C1 segment of cervical spinal cord (tissue), 14 donors: ENCODE measurements at regions not wholly inside any gene's neighbourhood (a gene's known extent, or its start where the extent isn't known, plus 50 kb on each side); places are given as distances from the start of the nearest gene placed in this dataset.

Source experiments
- DNase-seq, 14 donors: peaks; one replicate each; lab custom pipeline; 2025; lab: John Stamatoyannopoulos, UW

DNA sequence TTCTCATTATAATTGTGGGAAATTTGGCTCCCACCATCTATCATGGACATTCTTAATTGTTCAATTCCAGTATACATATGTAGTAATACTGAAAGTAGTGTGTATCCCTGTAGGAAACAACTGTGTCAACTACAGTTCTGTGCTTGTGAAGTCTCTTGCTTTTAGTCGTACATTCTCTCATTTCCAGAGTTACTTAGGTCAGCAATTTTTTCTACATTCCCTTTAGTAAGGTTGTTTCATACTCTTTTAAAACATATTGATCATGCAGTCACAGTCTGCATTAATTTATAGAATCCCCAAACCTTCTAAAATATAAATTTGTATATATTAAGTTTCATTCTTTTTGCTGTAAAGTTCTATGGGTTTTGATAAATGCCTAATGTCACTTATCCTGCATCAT, 289.2 kb upstream of the PCDH10 start:
- DNase-seq, result no peak

DNA sequence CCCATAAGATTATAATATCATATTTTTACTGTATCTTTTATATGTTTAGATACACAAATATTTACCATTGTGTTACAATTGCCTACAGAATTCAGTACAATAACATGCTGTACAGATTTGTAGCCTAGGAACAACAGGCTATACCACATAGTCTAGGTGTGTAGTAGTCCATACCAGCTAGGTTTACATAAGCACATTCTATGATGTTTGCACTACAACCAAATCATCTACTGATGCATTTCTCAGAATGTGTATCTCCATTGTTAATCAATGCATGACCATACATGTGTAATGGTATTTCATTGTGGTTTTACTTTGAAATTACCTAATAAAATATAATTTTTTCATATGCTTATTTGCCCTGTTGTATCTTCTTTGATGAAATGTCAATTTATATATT, 288.1 kb upstream of the PCDH10 start:
- no peak for DNase-seq

DNA sequence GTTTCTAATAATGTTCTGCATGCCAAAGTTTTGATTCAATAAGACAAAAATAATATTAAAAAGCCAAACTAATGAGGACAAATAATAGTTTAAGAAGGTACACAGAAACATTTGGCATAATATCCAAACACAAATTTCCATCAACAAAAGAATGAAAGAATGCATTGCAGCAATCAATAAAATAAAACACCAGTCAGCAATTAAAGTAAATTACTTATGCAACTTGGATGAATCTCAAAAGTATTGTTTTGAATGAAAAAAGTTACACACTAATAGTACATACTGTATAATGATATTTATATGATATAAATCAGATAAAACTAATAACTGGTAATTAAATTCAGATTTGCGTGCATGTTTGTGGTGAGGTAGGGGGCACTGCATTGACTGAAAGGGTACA, 285.5 kb upstream of the PCDH10 start:
- DNase-seq, result no peak

DNA sequence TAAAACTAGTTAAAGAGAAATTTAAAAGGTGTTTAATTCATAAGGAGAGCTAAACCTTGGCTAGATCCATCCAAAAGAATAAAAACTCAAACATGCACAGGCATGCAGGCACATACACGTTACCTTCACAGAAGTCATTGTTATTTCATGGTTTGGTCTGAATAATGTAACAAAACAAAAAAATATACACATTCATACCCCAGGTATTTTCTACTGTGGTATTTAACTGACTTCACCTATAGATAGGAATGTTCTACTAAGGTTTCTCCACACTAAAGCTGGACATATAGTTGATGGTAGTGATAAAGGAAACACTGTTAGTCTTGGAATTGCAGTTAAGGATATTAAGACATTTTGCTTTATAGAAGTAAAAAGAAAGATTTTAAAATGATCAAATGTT, 283.6 kb upstream of the PCDH10 start:
- DNase-seq, result no peak

DNA sequence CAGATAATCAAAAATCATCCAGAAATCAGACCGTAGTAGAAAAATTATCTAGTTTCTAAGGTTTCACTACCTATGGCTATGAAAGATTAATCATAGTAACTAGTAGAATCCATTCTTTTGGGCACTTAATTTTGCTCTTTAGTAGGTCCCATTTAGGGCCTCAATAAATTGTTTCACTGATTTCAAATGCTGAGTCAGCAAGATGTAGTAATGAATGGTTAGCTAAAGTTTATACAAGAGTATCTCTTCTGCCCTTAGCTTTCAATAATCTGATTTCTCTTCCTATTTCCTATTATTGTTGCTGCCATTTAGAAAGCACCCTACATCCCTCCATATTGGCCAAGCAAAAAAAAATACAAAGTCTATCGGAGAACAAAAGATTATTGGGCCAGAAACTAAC, 283.2 kb upstream of the PCDH10 start:
- DNase-seq, result no peak

DNA sequence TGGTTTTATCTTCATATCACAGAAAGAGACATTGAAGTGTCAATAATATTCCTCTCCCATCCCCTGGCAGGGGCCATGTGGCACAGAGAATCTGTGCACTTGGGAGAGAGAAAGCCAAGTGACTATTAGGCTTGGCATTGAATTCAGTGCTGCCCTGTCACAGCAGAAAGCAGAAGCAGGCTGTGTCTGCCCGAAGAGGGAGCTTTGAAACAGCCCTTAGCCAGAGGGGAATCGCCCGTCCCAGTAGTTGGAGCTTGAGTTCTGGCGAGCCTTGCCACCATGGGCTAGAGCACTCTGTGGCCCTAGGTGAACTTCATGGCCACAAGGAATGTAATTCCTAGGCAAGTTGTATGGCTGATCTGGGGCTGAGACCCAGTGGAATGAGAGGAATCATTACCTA, 282.5 kb upstream of the PCDH10 start:
- DNase-seq, result peak in 2 of 14 donors; percentile 1 to 8

DNA sequence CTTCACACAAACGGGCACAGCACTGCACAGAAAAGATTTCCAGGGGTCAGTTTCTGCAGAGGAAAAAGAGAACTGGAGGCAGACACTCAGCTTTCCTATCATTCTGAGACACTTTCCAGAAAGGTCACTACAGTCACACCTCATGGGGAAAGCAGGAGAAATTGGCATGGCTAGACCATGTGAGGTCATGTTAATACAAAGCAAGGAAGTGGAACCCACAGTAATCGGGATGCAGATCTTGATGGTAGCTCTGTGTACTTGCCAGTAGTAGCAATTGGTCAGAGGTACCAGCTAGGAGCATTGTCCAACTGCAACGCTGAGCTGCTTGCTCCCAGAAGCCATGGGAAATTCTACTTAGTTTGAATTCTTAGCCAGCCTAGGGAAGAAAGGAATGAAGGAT, 255.3 kb upstream of the PCDH10 start:
- no peak for DNase-seq

DNA sequence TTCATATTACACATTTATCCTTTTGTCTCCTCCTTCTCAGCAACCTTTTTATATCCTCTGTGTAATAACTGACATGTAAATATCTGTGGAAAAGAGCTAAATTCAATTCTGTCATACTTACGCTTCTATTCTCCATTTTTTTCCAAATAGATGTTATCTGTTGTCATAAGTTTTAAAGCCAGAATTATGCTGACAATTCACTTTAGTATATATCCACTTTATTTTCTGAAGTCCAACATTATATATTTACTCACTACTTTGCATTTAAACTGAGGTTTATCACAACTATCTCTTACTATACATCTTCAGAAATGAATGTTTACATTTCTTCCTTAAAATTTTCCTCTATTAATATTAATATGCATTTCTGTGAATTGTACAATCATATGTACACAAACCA, 247.9 kb upstream of the PCDH10 start:
- no peak for DNase-seq

DNA sequence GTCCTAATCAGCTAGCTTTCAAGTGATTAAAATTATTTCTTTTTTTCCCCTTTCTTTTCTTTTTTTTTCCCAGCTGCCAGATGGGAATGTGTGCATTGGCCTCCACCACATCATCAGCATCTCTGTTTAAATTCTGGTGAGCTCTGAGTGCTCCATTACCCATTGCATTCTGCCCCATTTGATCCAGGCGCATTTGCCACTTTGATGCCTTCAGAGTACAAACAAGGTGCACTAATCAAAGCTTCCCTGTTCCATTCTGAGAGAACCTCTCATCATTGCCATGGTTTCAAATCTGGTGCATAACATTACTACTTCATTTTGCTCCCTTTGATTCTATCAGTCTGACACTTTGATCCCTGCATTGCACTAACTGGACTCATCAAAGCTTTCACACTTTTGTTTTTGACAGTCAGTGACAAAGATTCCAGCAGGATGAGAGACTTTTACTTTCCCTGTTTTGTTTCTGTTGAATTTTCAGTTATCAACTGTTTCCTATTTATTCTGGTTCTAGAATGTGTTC, 238.8 kb upstream of the PCDH10 start:
- DNase-seq, result no peak

DNA sequence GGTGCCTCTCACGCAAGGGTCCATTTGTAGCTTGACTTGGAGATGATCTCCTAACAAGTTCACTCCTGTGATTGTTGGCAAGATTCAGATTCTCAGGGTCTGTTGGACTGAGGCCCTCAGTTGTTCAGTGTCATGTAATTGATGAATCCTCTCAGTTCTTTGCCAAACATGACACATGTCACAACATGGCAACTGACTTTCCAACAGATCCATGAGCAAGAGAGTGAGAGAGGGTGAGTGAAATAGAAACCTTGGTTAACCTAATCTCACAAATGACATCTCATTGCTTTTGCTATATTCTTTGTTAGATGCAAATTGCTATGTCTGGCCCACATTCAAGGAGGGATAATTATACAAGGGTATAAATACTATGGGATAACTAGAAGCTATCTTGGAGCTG, 231.0 kb upstream of the PCDH10 start:
- no peak for DNase-seq

DNA sequence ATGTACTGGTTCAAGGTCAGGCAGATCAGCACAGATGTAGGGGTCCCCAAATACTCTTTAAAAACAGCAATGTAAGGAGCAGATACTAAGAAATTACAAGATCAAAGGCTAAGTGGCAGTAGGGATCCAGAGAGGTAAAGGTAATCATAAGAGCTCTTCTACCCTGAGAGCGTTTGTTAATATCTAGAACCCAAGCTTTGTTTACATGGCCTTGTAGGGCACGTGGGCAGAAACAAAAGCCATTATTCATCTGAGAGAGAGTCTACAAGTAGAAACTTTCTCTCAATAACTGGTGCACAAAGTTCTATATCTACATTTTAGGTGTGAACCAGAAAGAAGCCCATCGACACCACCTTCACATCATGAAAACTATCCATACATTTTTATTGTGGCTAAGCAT, 225.6 kb upstream of the PCDH10 start:
- DNase-seq, result no peak

DNA sequence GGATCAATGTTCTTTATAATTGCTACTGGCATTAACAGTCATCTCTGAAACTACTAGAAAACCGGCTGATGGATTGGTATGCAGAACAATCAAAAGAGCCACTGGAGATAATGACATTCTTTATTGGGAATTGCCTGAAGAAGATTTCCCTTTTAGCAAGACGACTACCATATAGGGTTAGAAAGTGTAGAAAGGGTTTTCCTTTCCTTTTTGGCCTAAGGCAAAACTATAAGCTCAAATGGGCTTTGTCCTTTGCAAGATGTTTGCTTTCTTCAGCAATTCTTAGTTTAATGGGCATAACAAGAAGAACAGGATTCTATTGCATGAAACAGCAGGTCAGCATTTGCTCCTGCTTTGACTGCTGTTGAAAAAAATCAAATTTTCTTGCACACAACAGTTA, 214.2 kb upstream of the PCDH10 start:
- DNase-seq, result no peak

DNA sequence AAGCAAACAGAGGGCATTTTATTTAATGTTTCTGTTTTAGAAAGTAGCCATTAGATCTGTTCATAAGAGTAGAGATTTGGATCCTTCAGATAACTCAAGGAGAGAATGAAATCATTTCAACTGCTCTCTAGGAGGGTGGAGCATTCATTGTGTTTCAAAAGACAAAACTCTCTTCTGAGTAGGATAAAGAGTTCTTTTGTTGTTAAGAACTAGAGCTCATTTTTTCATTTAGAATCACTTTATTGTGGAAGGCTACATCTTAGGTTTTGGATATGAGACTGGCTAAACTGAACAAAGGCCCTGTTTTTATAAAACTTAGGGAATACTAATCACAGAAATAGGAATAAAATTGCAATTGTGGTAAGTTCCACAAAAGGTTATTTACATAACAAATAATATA, 193.9 kb upstream of the PCDH10 start:
- DNase-seq, result no peak

DNA sequence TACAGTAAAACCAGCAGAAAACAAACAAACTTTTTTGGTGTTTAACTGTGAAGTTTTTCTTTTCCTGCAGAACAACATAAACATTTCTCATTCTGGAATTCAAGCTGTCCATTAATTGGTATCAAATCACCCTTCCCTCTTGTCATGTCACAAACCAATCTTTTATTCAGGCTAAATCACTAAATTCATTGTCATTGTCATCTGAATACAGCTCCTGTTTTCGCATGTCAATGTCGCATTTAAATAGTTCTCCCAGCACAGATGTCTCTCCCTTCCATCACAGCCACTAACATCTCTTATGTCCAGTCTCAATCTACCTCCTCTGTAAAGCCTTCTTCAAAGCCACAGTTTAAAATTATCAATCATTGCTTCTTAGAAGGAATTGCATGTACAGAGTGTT, 192.1 kb upstream of the PCDH10 start:
- DNase-seq, result peak in 1 of 14 donors; percentile 0

DNA sequence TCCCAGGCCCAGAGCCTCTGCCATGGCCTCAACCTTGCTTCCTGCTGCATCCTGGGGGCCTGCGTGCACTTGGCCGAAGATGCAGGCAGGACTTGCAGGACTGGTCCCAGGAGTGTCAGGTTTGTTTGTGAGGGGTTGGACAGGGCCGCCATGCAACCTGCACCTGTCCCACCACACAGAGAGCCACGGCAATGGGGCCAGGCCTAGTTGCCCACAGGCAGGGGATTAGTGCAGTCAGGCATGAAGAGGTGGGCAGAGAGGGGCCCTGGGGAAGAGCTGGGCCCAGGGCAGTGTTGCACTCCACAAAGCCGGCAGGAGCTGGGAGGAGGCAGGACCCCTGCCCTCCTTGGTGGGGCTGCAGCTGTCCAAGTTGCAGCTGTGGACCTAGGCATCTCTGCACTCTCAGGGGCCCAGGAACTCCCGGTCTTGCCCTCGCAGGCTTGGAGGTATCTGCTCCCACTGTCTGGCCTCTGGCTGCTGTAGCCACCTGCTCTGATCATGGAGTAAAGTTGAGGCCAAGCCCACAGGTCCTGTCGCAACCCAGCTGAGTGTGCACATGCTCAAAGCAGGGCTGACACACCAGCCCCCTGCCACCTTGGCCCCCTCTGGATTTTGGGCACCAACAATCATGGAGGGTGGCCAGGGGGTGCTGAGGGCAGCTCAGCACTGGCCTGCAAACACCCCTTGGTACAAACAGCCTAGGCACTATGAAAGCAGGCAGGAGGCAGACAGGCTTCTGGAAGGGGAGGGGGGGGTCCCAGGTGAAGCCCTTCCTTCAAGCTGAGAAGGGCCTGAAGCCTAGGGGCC, 190.4 kb upstream of the PCDH10 start:
- no peak for DNase-seq

DNA sequence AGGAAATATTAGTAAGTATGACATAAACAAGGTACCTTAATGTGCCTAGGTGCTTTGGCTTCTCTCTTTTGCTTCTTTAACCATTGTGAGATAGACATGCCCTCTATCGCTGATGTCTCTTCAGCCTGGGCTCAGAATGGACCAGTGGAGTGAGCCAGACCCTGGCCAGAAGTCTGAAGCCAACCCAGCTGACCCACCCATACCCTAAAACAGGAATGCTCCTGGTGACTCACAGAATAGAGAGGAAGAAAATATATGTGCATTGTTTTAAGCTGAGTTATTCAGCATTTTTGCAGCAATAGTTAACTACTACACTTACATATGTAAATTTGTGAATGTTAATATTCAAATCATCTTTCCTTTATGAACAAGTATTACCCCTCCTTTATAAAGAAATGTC, 167.5 kb upstream of the PCDH10 start:
- DNase-seq, result no peak

DNA sequence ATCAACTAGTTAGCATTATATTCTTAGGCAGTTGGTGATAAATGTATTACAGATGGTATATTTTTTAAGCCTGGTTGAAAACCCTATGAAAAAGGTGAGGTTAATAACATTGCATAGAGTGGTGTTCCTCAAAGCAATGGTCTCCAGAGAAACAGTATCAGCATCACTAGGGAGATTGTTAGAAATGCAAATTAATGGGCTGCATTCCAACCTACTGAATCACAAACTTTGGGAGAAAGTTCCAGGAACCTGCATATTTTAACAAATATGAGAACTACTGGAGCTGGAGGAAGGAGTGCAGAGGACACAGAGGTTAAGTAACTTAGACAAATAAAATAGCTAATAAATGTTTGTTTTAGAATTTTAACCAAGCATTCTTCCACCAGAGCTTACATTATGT, 166.9 kb upstream of the PCDH10 start:
- DNase-seq, result no peak

DNA sequence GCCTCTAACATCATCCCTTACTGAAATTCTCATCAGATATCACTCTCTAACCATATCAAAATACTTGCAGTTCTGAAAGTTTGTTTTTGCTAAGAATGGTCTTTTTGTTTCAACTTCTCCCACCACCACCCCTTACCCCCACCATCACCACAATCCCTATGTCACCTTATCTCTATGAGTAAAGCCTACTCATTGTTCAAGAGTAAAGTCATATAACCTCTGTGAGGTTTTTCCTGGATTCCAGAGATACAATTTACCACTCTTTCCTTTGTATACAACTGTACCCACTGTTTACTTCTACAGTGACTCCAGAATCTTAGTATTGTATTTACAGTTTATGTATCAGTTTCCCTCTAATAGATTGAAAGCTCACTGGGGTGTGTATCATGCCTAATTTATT, 158.0 kb upstream of the PCDH10 start:
- DNase-seq, result no peak

DNA sequence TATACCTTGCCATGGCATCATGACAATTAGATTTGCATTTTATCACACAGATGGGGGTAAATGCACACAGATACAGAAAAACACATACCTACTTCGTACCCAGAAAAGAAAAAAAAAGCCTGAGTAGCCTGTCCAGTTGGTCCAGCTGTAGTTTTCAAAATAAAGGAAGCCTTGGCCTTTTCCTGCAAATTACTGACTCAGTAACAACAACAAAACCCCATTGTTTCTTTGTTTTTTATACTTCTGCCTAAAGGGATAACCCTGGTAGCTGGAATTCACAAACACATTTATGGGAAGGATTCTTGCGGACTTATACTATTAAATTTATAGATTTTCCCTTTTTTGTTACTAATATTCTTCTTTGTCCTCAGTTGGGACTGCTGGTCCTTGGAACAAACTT, 156.4 kb upstream of the PCDH10 start:
- no peak for DNase-seq

DNA sequence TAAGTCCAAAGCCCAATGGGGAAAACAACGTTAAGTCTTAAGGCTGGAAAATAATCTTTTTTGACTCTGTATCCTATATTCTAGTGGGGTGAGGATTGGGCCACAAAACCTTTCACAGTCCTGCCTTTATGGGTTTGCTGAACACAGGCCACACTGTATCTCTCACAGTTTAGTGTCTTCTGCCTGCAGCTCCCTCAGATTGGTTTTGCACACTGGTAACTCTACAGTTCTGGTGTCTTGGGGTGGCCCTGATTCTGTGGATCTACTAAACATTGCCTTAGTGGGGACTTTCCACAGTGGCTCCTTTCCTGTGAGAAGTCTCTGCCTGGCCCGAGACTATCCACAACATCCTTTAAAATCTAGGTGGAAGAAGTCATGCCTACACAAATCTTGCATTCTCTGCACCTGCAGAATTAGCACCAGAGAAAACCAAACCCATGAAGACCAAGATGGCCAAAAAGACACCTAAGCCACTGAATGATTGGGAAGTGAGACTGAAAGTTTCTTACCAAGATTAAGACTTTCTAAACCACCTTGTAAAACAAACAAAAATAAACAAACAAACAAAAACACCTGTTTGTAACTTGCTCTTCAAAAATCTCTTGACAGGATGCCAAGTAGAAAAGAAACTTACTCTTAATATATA, 150.4 kb upstream of the PCDH10 start:
- DNase-seq, result no peak

DNA sequence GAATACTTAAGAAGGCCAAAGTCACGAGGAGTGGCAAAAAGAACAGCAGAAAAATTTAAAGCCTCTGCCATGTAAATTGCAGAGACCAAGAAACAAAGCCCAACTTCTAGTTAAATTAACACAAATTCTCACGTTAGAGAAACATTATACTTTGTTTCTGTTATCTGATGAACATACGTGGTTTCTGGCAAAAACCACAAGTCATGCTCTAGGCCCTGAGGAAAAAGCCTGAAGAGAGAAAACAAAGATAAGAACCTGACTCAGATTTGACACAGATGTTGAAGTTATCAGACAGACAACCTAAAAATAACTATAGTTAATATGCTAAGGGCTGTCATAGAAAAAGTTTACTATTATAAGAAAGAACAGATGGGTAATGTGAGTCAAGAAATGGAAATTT, 149.1 kb upstream of the PCDH10 start:
- no peak for DNase-seq

DNA sequence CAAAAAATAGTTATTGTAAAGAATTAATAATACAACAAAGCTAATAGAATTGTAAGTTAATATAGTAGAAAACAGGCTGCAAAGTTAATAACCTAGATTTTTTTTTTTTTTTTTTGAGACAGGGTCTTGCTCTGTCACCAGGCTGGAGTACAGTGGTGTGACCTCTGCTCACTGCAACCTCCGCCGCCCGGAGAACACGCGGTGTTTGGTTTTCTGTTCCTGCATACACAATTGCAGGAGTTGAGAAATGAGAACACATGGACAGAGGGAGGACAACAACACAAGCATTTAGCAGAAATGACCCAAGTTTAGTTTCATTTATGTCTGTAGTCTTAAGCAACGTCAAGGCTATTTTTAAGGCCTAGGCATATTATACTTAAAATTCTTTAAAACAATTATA, 145.9 kb upstream of the PCDH10 start:
- DNase-seq, result no peak

DNA sequence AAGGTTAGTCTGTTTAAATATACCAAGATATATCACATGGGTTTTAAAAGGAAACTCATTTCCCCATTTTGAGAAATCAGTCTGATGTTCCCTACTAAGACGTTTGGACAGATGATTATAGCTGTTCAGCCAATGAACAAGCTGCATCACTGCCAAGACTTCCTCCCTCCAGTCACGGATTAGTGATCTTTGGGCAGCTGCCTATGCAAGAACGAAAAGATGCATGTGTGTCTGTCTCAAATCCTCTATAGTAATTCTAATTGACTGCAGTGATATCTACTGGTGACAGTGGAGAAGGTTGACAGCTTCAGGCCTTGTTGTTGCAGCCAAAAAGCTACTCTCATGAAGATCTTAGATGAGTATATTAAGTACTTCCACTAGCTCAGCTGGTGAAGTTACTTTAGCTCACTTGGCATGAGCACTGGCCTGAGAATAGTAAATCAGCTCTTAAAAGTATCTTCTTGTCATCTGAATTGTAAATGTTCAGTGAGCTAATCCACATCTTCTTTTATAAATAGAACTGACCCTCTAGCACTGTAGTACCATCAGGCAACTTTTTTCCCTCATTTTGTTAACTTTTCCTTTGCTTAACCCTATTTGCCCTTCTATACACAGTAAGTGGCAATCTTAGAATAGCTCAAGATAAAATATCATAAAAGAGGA, 134.5 kb upstream of the PCDH10 start:
- DNase-seq, result peak in 3 of 14 donors; percentile 1 to 22 (median 1)
